ENCODE measurements at regions not wholly inside any gene's neighbourhood (a gene's known extent, or its start where the extent isn't known, plus 50 kb on each side); places are given as distances from the start of the nearest gene placed in this dataset.

GRCh38 chr7:131741446-131741845 lies 185.0 kb upstream of the PODXL start:
- no peak for TF ChIP-seq CTCF (IDR thresholded peaks at IDR 0.05)
- no peak for TF ChIP-seq EP300 (IDR thresholded peaks at IDR 0.05)
- no peak for TF ChIP-seq POLR2A (IDR thresholded peaks at IDR 0.05)

All from gastroesophageal sphincter (tissue), 3 donors.